VCaP (cell line): ENCODE measurements at regions not wholly inside any gene's neighbourhood (a gene's known extent, or its start where the extent isn't known, plus 50 kb on each side); places are given as distances from the start of the nearest gene placed in this dataset.

Source experiments
- H3K27ac ChIP-seq: fragments of 450-650 bp; 2 replicates; pipeline ENCODE4 v1.5.1; 2017
- CTCF ChIP-seq: fragments of 450-650 bp; conservative IDR thresholded peaks from 2 replicates; pipeline ENCODE4 v1.5.1; 2017; ENCODE audit warnings: mild to moderate bottlenecking, moderate library complexity

GRCh38 chr5:124602925-124603650 lies 143.4 kb downstream of the ZNF608 start:
- no peak for TF ChIP-seq CTCF

GRCh38 chr5:124599028-124599973 lies 147.1 kb downstream of the ZNF608 start:
- H3K27ac ChIP-seq, result peak overlapping the region; percentile 36
- TF ChIP-seq CTCF, result no peak

More at GRCh38 chr5:124602925-124603650, 143.4 kb downstream of the ZNF608 start:
- no peak overlapping the region for H3K27ac ChIP-seq

- no peak for TF ChIP-seq CTCF
- no peak overlapping the region for H3K27ac ChIP-seq
Observed at GRCh38 chr5:124596595-124597421, 149.6 kb downstream of the ZNF608 start.

GRCh38 chr5:124593952-124594351 lies 152.5 kb downstream of the ZNF608 start:
- no peak overlapping the region for H3K27ac ChIP-seq
- no peak for TF ChIP-seq CTCF

- no peak for TF ChIP-seq CTCF
- H3K27ac ChIP-seq, result no peak overlapping the region
Observed at GRCh38 chr5:124592891-124593290, 153.5 kb downstream of the ZNF608 start.

- no peak overlapping the region for H3K27ac ChIP-seq
- TF ChIP-seq CTCF, result no peak
Observed at GRCh38 chr5:124591583-124591982, 154.9 kb downstream of the ZNF608 start.
